ENCODE measurements at regions not wholly inside any gene's neighbourhood (a gene's known extent, or its start where the extent isn't known, plus 50 kb on each side); places are given as distances from the start of the nearest gene placed in this dataset.

DNA sequence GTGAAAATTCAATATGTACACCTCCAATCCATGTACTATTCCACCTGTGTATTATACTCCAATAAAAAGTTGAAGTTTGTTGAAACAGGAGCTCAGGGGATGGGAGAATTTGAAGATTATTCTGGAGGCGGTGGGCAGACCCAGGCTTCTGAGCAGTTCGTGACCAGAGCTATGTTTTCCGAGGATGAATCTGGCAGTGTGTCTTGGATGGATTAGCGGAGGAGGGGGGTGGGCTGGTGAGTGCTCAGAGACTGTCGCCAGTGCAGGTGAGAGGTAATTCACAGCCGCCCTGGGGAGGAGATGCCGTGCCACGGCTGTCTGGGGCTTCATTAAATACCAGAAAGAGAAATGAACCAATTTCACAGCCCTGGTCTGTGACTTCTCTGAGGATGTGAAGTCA lies 283.0 kb upstream of the RTL1 start:
- Histone ChIP-seq H3K9me2 (ENCODE audit: insufficient read depth) (no peaks in the 10 kb centered on the region), H2AFZ (ENCODE audit: low read depth, low read length, poor library complexity, severe bottlenecking) (no peak overlapping the region), H3K4me2 (ENCODE audit: low read length) (no peak overlapping the region), H3K4me3 (replicated peaks in 1 of 2; ENCODE audit: low read depth in 1 of 2, low read length in 2 of 2) (no peak overlapping the region), H3K27ac (ENCODE audit: low read depth, low read length) (no peak overlapping the region), H3K36me3 (ENCODE audit: control insufficient read depth in 1 of 2, insufficient read depth in 2 of 2, low read length in 2 of 2) (no peaks in the 10 kb centered on the region), H3K27me3 (ENCODE audit: insufficient read depth, low read length) (no peaks in the 10 kb centered on the region; the same call in 1 of the 2 replicates), H4K20me1 (ENCODE audit: insufficient read depth) (no peaks in the 10 kb centered on the region), H3K9me3 (ENCODE audit: control insufficient read depth in 1 of 2, insufficient read depth in 1 of 2, low read depth in 1 of 2, low read length in 2 of 2) (no peaks in the 10 kb centered on the region), H3K4me1 (ENCODE audit: control insufficient read depth in 1 of 2, insufficient read depth in 2 of 2, low read length in 2 of 2) (no peaks in the 10 kb centered on the region), H3K79me2 (ENCODE audit: insufficient read depth, low read length) (no peaks in the 10 kb centered on the region), H3K9ac (ENCODE audit: low read length) (no peak overlapping the region)
- DNase-seq (ENCODE audit: low read depth, low spot score) (no peak), ATAC-seq (no peak)
- no peak for TF ChIP-seq ZFX (IDR thresholded peaks at IDR 0.05)
- no peak for TF ChIP-seq TCF7L2 (IDR thresholded peaks at IDR 0.05; ENCODE audit: borderline replicate concordance, extremely low read depth, insufficient read depth, insufficient read length)
- TF ChIP-seq, protein P1, sequence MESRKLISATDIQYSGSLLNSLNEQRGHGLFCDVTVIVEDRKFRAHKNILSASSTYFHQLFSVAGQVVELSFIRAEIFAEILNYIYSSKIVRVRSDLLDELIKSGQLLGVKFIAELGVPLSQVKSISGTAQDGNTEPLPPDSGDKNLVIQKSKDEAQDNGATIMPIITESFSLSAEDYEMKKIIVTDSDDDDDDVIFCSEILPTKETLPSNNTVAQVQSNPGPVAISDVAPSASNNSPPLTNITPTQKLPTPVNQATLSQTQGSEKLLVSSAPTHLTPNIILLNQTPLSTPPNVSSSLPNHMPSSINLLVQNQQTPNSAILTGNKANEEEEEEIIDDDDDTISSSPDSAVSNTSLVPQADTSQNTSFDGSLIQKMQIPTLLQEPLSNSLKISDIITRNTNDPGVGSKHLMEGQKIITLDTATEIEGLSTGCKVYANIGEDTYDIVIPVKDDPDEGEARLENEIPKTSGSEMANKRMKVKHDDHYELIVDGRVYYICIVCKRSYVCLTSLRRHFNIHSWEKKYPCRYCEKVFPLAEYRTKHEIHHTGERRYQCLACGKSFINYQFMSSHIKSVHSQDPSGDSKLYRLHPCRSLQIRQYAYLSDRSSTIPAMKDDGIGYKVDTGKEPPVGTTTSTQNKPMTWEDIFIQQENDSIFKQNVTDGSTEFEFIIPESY (IDR thresholded peaks at IDR 0.05; ENCODE audit: extremely low read depth, insufficient replicate concordance, low read length), result no peak
- no peak for TF ChIP-seq RAD21 (IDR thresholded peaks at IDR 0.05; ENCODE audit: low read depth)
- no peak for TF ChIP-seq EGR1 (IDR thresholded peaks at IDR 0.05; ENCODE audit: low read depth)
- no peak for TF ChIP-seq EZH2phosphoT487 (IDR thresholded peaks at IDR 0.05; ENCODE audit: borderline replicate concordance)
- no peak for TF ChIP-seq SP1 (IDR thresholded peaks at IDR 0.05; ENCODE audit: low read depth)
- TF ChIP-seq CBX3 (IDR thresholded peaks at IDR 0.05; ENCODE audit: low read depth), result no peak
- TF ChIP-seq, protein P2, sequence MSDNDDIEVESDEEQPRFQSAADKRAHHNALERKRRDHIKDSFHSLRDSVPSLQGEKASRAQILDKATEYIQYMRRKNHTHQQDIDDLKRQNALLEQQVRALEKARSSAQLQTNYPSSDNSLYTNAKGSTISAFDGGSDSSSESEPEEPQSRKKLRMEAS (IDR thresholded peaks at IDR 0.05), result no peak
- no peak for TF ChIP-seq ELF1 (IDR thresholded peaks at IDR 0.05; ENCODE audit: borderline replicate concordance, low read depth)
- TF ChIP-seq CEBPB (IDR thresholded peaks at IDR 0.05; ENCODE audit: low read depth), result no peak
- TF ChIP-seq, protein P3, sequence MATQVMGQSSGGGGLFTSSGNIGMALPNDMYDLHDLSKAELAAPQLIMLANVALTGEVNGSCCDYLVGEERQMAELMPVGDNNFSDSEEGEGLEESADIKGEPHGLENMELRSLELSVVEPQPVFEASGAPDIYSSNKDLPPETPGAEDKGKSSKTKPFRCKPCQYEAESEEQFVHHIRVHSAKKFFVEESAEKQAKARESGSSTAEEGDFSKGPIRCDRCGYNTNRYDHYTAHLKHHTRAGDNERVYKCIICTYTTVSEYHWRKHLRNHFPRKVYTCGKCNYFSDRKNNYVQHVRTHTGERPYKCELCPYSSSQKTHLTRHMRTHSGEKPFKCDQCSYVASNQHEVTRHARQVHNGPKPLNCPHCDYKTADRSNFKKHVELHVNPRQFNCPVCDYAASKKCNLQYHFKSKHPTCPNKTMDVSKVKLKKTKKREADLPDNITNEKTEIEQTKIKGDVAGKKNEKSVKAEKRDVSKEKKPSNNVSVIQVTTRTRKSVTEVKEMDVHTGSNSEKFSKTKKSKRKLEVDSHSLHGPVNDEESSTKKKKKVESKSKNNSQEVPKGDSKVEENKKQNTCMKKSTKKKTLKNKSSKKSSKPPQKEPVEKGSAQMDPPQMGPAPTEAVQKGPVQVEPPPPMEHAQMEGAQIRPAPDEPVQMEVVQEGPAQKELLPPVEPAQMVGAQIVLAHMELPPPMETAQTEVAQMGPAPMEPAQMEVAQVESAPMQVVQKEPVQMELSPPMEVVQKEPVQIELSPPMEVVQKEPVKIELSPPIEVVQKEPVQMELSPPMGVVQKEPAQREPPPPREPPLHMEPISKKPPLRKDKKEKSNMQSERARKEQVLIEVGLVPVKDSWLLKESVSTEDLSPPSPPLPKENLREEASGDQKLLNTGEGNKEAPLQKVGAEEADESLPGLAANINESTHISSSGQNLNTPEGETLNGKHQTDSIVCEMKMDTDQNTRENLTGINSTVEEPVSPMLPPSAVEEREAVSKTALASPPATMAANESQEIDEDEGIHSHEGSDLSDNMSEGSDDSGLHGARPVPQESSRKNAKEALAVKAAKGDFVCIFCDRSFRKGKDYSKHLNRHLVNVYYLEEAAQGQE (IDR thresholded peaks at IDR 0.05; ENCODE audit: low read depth), result no peak
- TF ChIP-seq, protein P4, sequence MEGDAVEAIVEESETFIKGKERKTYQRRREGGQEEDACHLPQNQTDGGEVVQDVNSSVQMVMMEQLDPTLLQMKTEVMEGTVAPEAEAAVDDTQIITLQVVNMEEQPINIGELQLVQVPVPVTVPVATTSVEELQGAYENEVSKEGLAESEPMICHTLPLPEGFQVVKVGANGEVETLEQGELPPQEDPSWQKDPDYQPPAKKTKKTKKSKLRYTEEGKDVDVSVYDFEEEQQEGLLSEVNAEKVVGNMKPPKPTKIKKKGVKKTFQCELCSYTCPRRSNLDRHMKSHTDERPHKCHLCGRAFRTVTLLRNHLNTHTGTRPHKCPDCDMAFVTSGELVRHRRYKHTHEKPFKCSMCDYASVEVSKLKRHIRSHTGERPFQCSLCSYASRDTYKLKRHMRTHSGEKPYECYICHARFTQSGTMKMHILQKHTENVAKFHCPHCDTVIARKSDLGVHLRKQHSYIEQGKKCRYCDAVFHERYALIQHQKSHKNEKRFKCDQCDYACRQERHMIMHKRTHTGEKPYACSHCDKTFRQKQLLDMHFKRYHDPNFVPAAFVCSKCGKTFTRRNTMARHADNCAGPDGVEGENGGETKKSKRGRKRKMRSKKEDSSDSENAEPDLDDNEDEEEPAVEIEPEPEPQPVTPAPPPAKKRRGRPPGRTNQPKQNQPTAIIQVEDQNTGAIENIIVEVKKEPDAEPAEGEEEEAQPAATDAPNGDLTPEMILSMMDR (IDR thresholded peaks at IDR 0.05 in 2 of 3, conservative IDR thresholded peaks at IDR 0.05 in 1 of 3; ENCODE audit: borderline replicate concordance in 1 of 3, insufficient read depth in 1 of 3, low read depth in 2 of 3, low read length in 2 of 3), result no peak
- no peak for TF ChIP-seq JUND (IDR thresholded peaks at IDR 0.05)
- TF ChIP-seq SRF (IDR thresholded peaks at IDR 0.05; ENCODE audit: low read depth), result no peak
- intact Hi-C loops (cut with micrococcal nuclease), result no loop called here
- RAD21 ChIA-PET (ENCODE audit: low non-redundant PET in 1 of 2, low total read pairs in 2 of 2, uncharacterized antibody in 2 of 2, unreplicated experiment in 2 of 2), result no interaction called here
- BruUV-seq (replicated peaks), result no TSS peak
- CTCF ChIA-PET, result no interaction called here
- POLR2A ChIA-PET, result no interaction called here
